ENCODE measurements at regions not wholly inside any gene's neighbourhood (a gene's known extent, or its start where the extent isn't known, plus 50 kb on each side); places are given as distances from the start of the nearest gene placed in this dataset.
"Not testable (repeated sequence)": the region's sequence is repeated elsewhere in the genome, so short reads cannot be mapped to it uniquely, and the experiment has no call there.

- DNase-seq: no peak
These were observed 136.5 kb upstream of the KCNK1 start for GRCh38 chr1:233477359-233477758.

DNA sequence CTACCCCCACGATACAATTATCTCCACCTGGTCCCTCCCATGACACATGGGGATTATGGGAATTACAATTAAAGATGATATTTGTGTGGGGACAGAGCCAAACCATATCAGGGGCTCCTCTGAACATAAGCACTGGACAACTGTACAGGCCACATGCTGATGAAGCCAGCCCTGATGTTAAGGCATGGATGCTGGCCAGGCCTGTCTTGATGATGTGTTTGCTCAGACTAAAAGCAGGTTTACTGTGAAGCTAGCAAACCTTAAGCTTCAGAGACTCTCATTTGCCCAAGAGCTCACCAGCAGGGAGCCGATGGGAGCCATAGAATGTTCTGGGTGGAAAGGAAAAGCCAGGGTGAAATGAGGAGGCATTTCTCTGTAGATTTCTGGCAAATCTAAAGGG is 135.3 kb upstream of the KCNK1 start:
- DNase-seq: no peak

DNA sequence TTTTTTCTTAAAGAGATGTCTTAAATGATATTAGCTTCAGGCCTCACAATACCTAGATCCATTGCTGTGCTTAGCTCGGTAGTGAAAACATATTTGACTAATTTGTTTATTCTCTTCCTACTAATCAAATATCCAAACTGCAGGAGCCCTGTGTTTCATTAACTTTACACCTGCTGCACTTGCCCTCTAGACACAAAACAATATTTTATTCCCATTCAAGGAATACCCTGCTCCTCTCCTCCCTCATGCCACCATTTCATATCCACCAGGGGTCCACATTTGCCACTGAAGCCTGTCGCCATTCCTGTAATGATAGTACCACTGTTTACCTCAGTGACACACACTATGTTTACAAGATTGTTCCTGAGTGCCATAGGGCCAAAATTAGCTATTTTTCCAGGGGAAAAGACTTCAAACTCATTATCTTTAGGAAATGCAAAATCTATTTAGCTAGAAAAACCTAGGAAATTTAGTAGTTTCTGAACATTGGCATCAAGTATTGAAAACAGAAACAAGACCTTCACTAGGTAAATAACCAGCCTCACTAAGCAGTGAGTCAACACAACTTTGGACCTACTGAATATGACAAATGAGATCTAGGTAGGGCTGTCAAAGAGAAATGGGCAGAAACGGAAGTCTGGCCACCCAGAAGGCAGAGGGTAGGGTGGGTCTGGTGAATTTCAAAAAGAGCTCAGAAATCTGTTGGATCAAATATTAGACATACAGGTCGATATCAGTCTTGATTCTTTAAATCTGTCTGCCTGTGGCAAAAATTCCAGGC is 134.6 kb upstream of the KCNK1 start:
- DNase-seq: no peak

DNA sequence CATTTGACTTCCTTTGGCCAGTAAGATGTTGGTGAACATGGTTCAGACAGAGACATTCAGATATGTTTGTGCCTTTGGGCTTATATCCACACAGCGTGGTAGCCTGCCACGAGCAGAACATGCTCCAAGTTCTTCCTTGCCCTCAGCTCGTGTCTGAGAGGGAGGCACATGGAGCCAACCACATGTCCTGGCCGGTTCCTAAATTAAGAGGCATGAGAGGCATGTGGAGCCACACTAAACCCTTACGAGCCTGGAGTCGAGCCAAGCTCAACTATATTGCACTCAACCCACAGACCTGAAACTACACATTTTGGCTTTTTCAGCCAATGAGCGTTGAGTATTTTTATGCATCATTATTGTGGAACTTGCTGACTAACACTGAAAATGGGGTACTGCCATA is 133.7 kb upstream of the KCNK1 start:
- no peak for DNase-seq

- DNase-seq: no peak
These were observed 131.5 kb upstream of the KCNK1 start for GRCh38 chr1:233482388-233482787.

DNA sequence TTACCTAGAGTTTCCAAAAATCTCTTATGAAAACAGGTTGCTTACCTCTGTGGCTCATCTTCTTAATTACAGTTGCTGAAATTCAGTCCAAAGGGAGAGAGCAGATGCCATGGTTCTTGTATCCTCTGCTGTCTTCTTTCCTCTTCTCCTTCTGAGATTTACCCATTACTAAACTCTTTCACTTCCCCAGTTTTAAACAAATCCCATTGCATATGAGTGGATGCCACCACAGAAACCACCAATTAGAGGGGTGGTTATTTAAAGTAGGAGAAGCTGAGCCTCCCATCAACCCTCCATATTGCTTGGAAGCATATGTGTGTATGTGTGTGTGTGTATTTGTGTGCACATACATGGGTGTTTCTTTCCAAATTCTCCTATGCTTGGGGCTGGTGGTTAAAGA is 128.5 kb upstream of the KCNK1 start:
- DNase-seq: no peak

DNA sequence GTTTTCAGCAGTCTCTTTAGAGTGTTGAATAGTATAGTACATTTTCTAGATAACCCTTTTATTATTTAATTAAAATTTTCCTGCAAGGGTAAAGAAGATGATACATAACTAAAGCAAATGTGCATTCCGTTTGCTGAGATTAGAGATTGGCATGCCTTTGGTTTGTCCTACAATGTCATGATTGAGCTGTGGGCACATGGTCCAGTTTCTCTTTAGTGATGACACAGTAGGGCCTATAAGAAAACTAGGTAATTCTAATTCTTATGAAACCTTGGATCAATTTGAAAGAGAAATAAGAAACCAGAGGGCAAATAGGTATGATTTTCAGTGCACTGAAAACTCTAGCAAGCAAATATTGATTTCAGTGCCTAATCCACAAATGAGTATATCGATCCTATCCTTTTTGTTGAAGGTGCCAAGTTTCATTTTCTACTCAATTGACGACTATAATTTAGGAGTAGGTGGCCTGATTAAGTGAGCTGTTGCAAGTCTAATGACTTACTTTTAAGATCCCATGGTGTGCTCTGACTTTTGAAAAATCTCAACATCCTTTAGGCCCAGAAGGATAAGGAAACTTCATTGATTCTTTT is 128.0 kb upstream of the KCNK1 start:
- DNase-seq: no peak

GRCh38 chr1:233487408-233487807 is 126.5 kb upstream of the KCNK1 start:
- DNase-seq: no peak

DNA sequence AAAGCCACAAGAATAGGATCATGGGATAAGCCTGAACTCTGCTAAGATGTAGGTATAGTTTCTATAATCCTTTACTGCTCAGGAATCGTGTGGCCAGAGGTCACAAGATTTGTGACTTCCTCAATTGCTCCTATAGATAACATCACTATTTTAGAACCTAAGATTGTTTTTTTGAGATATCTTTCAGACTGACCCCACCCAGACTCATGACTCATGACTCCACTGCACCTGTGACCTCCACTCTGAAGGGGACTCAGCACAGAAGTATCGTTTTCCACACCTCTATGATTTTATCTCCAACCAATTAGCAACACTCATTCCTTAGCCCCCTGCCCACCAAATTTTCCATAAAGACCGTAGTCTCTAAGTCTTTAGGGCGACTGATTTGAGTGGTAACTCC is 124.5 kb upstream of the KCNK1 start:
- DNase-seq: no peak

- no peak for DNase-seq
These were observed 123.4 kb upstream of the KCNK1 start for GRCh38 chr1:233490488-233490887.

DNA sequence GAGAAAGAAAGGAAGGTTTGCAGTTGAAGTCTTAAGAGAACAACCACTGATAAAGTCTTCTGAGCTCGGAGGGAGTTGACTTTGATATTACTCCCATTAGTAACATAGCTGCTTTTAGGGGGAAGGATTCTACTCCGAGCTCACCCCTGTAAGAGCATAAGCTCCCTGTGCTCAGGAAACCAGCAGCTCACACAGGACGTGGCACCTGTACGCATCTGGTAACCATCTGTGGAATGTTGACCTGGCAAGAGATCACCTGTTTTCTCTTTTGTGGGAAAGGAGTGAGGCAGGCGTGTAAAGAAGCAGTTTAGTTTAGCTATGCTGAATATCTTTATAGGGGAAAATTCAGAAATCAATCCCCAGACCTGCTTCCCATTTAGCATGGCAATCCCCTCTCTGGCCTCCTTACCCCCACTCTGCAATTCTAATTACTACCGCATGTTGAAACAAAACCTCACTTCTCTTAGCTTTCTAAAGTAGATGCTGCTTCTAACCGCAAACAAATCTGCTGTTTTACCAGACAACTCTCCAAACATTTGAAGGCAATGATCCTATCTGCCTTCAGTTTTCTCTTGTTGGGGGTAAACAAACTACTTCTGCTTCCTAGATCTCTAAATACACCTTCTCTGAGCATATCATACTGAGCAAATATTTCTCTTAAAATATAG is 121.8 kb upstream of the KCNK1 start:
- DNase-seq: no peak

DNA sequence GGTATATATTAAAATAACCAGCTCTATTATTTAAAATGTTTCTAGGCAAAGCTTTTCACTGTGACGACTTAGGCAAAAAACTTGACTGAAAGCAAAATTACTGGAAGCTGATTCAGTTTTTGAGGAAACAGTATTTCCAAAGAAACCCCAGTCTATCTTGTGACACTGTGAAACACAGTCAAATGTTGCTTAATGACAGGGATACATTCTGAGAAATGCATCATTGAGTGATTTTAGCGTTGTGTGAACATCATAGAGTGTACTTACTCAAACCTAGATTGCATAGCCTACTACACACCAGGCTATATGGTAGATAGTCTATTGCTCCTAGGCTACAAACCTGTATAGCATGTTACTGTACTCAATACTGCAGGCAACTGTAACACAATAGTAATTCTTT is 116.9 kb upstream of the KCNK1 start:
- no peak for DNase-seq

DNA sequence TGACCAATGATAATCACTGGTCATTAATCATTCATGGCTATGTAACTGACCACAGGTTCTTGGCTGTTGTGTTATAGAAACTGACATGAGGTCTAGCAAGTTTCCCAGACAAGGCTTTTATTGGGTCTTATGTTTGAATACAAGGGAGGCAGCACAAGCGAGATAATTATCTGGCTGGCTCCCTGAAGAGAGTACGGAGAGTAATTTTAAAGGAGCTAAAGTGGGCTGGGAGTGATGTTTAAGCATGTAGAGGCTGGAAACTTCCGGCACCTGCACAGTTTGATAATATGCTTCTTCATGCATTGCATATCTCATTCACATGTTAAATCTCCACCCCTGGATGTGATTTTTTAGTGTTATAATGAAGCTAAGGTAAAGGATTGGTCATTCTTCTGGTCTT is 116.2 kb upstream of the KCNK1 start:
- no peak for DNase-seq

- no peak for DNase-seq
These were observed 113.8 kb upstream of the KCNK1 start for GRCh38 chr1:233500106-233500505.

- no peak for DNase-seq
These were observed 110.4 kb upstream of the KCNK1 start for GRCh38 chr1:233503366-233503954.

- no peak for DNase-seq
These were observed 108.8 kb upstream of the KCNK1 start for GRCh38 chr1:233505130-233505529.

- not testable (repeated sequence) for DNase-seq
These were observed 108.0 kb upstream of the KCNK1 start for GRCh38 chr1:233505889-233506288.

DNA sequence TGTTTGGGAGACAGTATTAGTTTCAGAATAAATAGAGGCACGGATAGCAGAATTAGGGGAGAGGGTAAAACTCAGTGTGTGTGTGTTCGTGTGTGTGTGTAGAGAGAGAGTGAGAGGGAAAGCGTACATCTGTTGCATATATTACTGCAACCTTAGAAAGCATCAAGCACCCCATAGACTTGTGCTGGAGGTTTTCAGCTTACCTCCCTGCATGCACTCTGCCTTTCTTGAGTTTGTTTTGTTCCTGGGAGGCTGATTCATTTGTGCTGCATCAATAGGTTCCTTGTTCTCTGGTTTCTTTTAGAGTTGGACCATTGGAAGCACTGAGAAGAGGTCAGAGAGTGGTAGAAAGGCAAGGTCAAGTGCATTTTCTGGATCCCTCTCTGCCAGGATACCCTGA is 104.4 kb upstream of the KCNK1 start:
- no peak for DNase-seq

GRCh38 chr1:233512538-233512937 is 101.4 kb upstream of the KCNK1 start:
- DNase-seq: no peak

- no peak for DNase-seq
These were observed 100.5 kb upstream of the KCNK1 start for GRCh38 chr1:233513431-233513830.

GRCh38 chr1:233514946-233515391 is 98.9 kb upstream of the KCNK1 start:
- DNase-seq: no peak

DNA sequence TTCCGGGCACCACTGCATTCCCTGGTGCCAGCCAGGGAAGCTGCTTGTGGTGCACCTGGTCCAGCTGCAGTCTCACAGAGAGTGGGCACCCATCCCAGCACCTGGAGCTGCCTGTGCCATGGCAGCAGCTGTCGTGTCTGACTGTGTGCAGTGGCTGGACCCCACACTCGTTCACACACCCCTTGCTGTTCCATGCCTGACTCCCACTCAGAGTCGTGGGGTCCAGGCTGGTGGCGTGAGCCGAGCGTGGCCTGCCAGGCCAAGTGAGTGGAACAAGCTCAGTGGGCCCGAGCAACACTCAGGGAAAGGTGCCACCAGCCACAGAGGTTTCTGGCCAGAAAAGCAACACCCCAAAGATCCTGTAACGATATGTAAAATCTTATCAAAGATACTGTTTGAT is 97.2 kb upstream of the KCNK1 start:
- no peak for DNase-seq

GRCh38 chr1:233518344-233518743 is 95.6 kb upstream of the KCNK1 start:
- DNase-seq: no peak

All from NCI-H2029 (cell line).